ENCODE measurements at regions not wholly inside any gene's neighbourhood (a gene's known extent, or its start where the extent isn't known, plus 50 kb on each side); places are given as distances from the start of the nearest gene placed in this dataset.

DNA sequence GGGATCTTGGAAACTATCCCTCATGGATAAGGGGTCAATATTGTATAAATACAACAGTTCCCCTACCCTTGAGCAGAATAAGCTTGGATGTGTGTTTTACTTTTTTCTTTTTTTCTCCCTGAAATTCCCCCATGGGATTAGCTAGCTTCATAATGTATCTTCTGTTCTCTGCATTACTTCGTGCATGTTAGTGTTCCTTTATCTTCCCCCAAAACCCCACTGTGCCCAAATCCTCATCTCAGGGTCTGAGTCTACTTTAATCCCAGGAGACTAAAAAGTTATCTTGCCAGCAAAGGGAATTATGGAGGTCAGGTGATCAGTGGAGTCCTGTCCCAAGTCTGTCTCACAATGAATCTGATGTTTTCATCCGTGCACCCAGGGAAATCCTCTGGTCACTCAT, 217.5 kb upstream of the CNTNAP4 start:
- TF ChIP-seq, protein P1, sequence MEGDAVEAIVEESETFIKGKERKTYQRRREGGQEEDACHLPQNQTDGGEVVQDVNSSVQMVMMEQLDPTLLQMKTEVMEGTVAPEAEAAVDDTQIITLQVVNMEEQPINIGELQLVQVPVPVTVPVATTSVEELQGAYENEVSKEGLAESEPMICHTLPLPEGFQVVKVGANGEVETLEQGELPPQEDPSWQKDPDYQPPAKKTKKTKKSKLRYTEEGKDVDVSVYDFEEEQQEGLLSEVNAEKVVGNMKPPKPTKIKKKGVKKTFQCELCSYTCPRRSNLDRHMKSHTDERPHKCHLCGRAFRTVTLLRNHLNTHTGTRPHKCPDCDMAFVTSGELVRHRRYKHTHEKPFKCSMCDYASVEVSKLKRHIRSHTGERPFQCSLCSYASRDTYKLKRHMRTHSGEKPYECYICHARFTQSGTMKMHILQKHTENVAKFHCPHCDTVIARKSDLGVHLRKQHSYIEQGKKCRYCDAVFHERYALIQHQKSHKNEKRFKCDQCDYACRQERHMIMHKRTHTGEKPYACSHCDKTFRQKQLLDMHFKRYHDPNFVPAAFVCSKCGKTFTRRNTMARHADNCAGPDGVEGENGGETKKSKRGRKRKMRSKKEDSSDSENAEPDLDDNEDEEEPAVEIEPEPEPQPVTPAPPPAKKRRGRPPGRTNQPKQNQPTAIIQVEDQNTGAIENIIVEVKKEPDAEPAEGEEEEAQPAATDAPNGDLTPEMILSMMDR (IDR thresholded peaks at IDR 0.05; ENCODE audit: low read depth, low read length) = no peak
- no peak for TF ChIP-seq POLR2A (IDR thresholded peaks at IDR 0.05; ENCODE audit: extremely low read depth, insufficient read length)
- TF ChIP-seq, protein P2, sequence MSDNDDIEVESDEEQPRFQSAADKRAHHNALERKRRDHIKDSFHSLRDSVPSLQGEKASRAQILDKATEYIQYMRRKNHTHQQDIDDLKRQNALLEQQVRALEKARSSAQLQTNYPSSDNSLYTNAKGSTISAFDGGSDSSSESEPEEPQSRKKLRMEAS (IDR thresholded peaks at IDR 0.05; ENCODE audit: low read depth, low read length) = no peak
- no peak for TF ChIP-seq MYC (IDR thresholded peaks at IDR 0.05; ENCODE audit: low read depth, low read length)

All from NB4 (cell line).